Cardiac fibroblast (primary cell): ENCODE measurements at regions not wholly inside any gene's neighbourhood (a gene's known extent, or its start where the extent isn't known, plus 50 kb on each side); places are given as distances from the start of the nearest gene placed in this dataset.

Experiments
- DNase-seq, 2 donors: peaks; one replicate each; pipeline versions ENCODE4 v3.0.0 to v3.0.0-alpha.2; 2010; ENCODE audit warnings: low read depth in 2 of 2
- H3K4me3 ChIP-seq, 2 donors: replicated peaks in 1 of 2; 1 replicate in 1 of 2; 2 replicates in 1 of 2; pipeline ENCODE4 v1.5.1; 2011; ENCODE audit warnings: low read depth in 2 of 2, low read length in 2 of 2, mild to moderate bottlenecking in 2 of 2, moderate library complexity in 1 of 2
- TF ChIP-seq, protein P1 (sequence below): IDR thresholded peaks from one replicate; pipeline ENCODE4 v1.5.1; 2011; ENCODE audit warnings: low read depth, mild to moderate bottlenecking, low read length, inconsistent platforms

DNA sequence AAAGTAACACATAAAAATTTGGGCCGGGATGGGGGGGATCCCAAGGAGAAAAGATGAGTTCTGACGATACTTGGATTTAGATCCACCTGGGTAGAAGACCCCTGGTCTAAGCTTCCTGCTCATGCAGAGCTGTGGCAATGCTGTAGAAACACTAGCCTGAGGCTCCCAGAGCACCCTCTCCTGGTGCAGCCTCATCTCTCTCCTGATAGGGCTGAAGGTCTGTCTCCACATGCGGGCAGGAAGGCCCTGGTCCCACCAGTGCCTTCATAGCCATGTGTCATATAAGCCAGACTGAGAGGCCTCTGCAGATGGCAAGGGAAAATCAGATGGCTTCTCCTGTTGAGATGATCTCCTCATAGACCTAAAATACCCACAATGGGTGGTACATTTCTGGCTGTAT lies 518.0 kb upstream of the ZFHX3 start:
- TF ChIP-seq, protein P1, sequence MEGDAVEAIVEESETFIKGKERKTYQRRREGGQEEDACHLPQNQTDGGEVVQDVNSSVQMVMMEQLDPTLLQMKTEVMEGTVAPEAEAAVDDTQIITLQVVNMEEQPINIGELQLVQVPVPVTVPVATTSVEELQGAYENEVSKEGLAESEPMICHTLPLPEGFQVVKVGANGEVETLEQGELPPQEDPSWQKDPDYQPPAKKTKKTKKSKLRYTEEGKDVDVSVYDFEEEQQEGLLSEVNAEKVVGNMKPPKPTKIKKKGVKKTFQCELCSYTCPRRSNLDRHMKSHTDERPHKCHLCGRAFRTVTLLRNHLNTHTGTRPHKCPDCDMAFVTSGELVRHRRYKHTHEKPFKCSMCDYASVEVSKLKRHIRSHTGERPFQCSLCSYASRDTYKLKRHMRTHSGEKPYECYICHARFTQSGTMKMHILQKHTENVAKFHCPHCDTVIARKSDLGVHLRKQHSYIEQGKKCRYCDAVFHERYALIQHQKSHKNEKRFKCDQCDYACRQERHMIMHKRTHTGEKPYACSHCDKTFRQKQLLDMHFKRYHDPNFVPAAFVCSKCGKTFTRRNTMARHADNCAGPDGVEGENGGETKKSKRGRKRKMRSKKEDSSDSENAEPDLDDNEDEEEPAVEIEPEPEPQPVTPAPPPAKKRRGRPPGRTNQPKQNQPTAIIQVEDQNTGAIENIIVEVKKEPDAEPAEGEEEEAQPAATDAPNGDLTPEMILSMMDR = no peak
- DNase-seq = no peak
- H3K4me3 ChIP-seq = no peak overlapping the region

DNA sequence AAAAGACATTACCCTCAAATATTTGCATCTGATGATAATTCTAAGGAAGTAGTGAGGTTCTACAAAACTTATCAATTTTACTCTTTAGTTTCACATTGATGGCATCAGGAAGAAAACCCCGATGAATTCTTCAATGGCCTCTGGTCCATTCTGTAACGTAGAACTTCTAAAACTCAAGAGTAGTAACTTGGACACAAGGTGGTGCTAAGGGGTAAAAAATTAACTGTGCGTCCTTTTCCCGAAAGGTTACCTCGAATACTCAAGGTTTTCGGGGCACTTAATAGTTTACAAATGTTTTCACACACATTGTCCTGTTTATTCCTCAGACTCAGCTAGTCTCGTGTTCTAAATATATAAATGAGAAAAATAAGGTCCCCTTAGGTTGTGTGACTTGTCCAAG lies 517.3 kb upstream of the ZFHX3 start:
- TF ChIP-seq, protein P1 = no peak
- no peak overlapping the region for H3K4me3 ChIP-seq
- no peak for DNase-seq

DNA sequence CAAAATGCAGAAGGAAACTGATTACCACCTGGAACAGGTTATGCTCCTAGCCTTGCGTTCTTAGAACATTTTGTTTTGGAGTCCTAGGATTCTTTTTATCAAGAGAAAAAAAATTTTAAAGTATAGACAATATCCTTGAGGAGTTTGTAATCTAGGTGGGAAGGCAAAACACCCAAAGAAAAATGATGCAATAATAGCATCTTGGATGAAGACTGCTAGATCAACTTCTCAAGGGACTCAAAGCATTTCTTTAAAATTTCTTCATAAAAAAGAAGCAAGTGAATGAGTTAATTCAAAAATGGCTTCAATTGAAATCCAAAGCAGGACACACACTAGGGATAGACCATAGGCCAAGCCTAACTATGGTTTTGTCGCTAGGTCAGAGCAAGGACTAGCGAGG lies 515.8 kb upstream of the ZFHX3 start:
- no peak for DNase-seq
- TF ChIP-seq, protein P1 = no peak
- no peak overlapping the region for H3K4me3 ChIP-seq

DNA sequence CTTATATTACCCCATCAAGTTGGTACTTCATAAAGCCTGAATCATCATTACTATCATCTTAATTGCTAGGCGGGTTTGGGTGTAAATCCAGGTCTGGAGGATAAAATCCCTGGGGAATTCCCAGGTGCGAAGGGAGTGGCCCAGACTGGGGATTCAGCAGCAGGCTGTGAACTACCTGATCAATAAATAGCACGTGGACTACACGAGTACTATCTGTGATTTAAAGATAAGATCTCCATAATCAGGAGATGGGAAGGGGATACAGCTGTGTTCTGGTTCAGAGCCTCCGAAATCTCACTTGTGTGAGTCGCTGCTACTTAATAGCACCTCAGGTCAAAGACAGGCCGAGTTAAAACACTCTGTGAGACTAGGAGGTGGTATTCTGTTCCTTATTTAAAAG lies 512.6 kb upstream of the ZFHX3 start:
- H3K4me3 ChIP-seq = no peak overlapping the region
- TF ChIP-seq, protein P1 = no peak
- no peak for DNase-seq

DNA sequence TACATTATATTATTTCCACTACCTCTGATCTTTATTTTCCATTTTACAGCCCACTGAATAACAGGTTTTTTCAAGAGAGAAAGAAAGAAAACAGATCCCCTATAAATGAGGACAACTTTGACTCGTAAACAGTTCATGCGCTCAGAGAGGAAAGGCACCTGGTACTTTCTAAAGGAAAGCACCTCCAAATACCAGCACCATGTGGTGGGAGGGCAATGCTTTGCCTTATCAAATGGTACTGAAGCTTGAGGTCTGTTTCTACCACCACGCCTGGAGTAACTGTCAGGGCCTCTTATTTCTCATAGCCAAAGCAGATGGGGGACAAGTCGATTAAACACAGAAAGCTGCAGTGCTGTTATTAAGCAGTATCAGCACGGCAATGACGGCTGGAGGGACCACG lies 510.3 kb upstream of the ZFHX3 start:
- no peak for DNase-seq
- H3K4me3 ChIP-seq = no peak overlapping the region
- TF ChIP-seq, protein P1 = no peak

DNA sequence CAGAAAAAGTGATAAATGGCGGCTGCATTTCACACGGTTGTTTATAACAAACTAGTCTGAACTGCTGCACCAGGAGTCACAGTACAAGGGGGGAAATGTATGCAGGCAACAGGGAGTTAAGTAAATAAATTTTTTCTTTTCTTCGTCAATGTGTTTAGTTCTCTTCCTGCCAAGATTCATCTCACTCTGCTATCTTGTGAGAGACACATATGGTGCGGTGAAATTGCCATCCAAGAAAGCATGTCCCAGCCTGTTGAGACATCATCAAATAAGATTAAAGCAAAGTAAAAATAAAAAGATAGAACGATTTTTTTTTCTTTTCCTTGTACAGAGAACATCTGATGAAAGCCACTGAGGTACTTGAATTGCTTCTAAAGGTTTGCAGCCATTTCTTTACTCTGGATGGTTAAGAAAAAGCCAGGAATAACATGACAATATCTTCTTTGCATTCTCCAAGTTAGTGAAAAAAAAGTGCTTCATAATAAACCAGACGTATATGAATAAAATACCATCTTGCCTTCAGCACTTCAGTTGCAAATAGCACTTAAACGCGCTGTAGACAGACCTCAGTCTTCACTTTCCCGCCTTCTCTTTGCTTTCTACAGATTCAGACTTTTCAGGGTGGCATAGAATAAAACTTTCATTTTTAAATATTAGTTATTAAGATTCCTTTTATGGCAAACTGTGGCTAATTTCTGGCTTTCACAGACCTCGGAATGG lies 506.2 kb upstream of the ZFHX3 start:
- TF ChIP-seq, protein P1 = no peak
- H3K4me3 ChIP-seq = no peak overlapping the region
- DNase-seq = no peak
